GM19452 (cell line): ENCODE measurements at regions not wholly inside any gene's neighbourhood (a gene's known extent, or its start where the extent isn't known, plus 50 kb on each side); places are given as distances from the start of the nearest gene placed in this dataset.

Experiments
- ATAC-seq: cut with Tn5 transposase; IDR thresholded peaks from one replicate; pipeline ENCODE4 v1.9.1; 2021; ENCODE audit not compliant: unreplicated experiment

GRCh38 chr21:43333298-43334062, 93.5 kb downstream of the SIK1 start:
- ATAC-seq: no peak

- ATAC-seq: no peak
Observed at GRCh38 chr21:43332861-43333297, 94.1 kb downstream of the SIK1 start.

GRCh38 chr21:43331962-43332828, 94.7 kb downstream of the SIK1 start:
- ATAC-seq: no peak

GRCh38 chr21:43331111-43331961, 95.6 kb downstream of the SIK1 start:
- no peak for ATAC-seq

GRCh38 chr21:43330306-43330881, 96.5 kb downstream of the SIK1 start:
- no peak for ATAC-seq

GRCh38 chr21:43329711-43330269, 97.1 kb downstream of the SIK1 start:
- ATAC-seq: no peak

- no peak for ATAC-seq
Observed at GRCh38 chr21:43328958-43329691, 97.8 kb downstream of the SIK1 start.

- ATAC-seq: no peak
Observed at GRCh38 chr21:43328185-43328957, 98.6 kb downstream of the SIK1 start.

- ATAC-seq: no peak
Observed at GRCh38 chr21:43325968-43326715, 100.8 kb downstream of the SIK1 start.

GRCh38 chr21:43325036-43325435, 101.9 kb downstream of the SIK1 start:
- ATAC-seq: no peak

- no peak for ATAC-seq
Observed at GRCh38 chr21:43324596-43324995, 102.3 kb downstream of the SIK1 start.

GRCh38 chr21:43323244-43324005, 103.5 kb downstream of the SIK1 start:
- no peak for ATAC-seq

GRCh38 chr21:43322805-43323204, 104.1 kb downstream of the SIK1 start:
- ATAC-seq: no peak

GRCh38 chr21:43322311-43322710, 104.6 kb downstream of the SIK1 start:
- ATAC-seq: no peak

GRCh38 chr21:43321611-43322010, 105.3 kb downstream of the SIK1 start:
- no peak for ATAC-seq

GRCh38 chr21:43321111-43321510, 105.8 kb downstream of the SIK1 start:
- ATAC-seq: no peak

- ATAC-seq: no peak
Observed at GRCh38 chr21:43320526-43320925, 106.4 kb downstream of the SIK1 start.
